HepG2 (cell line): ENCODE measurements at regions not wholly inside any gene's neighbourhood (a gene's known extent, or its start where the extent isn't known, plus 50 kb on each side); places are given as distances from the start of the nearest gene placed in this dataset.

ENCODE experiments used
- ATAC-seq: fragments of 200-7000 bp; cut with Tn5 transposase; 3 replicates; pipeline ENCODE4 v1.9.1; 2020; ENCODE audit warnings: mild to moderate bottlenecking, moderate library complexity
- BruUV-seq: library from RNA; stranded (reverse); fragments of 400-500 nt; replicated peaks from 2 replicates; lab custom pipeline; 2021; lab: Mats Ljungman, UMichigan
- CTCF ChIA-PET: fragments of 300-600 bp; formaldehyde crosslinking; extraction: SDS; loops from one replicate; lab custom pipeline; 2021; ENCODE audit warnings: low total read pairs, inconsistent platforms, low intra/inter-chr PET ratio; lab: Yijun Ruan, JAX
- POLR2A ChIA-PET: fragments of 350-600 bp; sonication (Branson Sonifier 250); formaldehyde crosslinking; loops from one replicate; lab custom pipeline; 2020; ENCODE audit warnings: antibody characterized with exemption, inconsistent platforms; lab: Yijun Ruan, JAX
- DNase-seq: peaks from one replicate; pipeline ENCODE4 v3.0.0-alpha.2; 2015; ENCODE audit warnings: low spot score
- FAIRE-seq: peaks from 3 replicates; lab custom pipeline; 2011; peaks lifted over from hg19 to GRCh38; lab: Jason Lieb, UNC
- H2AFZ ChIP-seq: one replicate; pipeline ENCODE4 v1.6.1; 2011; ENCODE audit warnings: low read length, inconsistent platforms
- H3K27ac ChIP-seq: fragments of 300-600 bp; 3 replicates; pipeline ENCODE4 v1.8.0; 2011; ENCODE audit warnings: mixed run types, mild to moderate bottlenecking, mixed read lengths, low read length, inconsistent platforms; ENCODE audit not compliant: insufficient read depth; ENCODE audit errors: extremely low read length
- H3K27me3 ChIP-seq, 2 experiments: fragments of 200-600 bp in 1 of 2; 2 replicates in 1 of 2; 3 replicates in 1 of 2; pipeline versions ENCODE4 v1.6.0 to v1.8.0; 2011; ENCODE audit warnings: low read length in 2 of 2, mild to moderate bottlenecking in 2 of 2, moderate library complexity in 2 of 2, inconsistent platforms in 1 of 2; ENCODE audit not compliant: insufficient read depth in 2 of 2, control insufficient read depth in 1 of 2
- H3K36me3 ChIP-seq, 2 experiments: fragments of 200-600 bp in 1 of 2; replicated peaks in 1 of 2; 2 replicates in 1 of 2; 3 replicates in 1 of 2; pipeline versions ENCODE4 v1.5.1 to v1.8.0; 2011; ENCODE audit warnings: low read length in 2 of 2, inconsistent platforms in 1 of 2; ENCODE audit not compliant: insufficient read depth in 2 of 2, control insufficient read depth in 1 of 2
- H3K4me1 ChIP-seq: 2 replicates; pipeline ENCODE4 v1.5.1; 2012; ENCODE audit warnings: low read length, inconsistent platforms; ENCODE audit not compliant: insufficient read depth
- H3K4me2 ChIP-seq: 2 replicates; pipeline ENCODE4 v1.6.0; 2011; ENCODE audit warnings: low read depth, low read length, inconsistent platforms
- H3K4me3 ChIP-seq, 3 experiments: fragments of 200-600 bp in 1 of 3; sonication (generic), shearing (Covaris generic) in 1 of 3; replicated peaks in 1 of 3; 2 replicates each; pipeline ENCODE4 v1.5.1; 2011 to 2016; ENCODE audit warnings: low read length in 3 of 3, inconsistent platforms in 2 of 3, low read depth in 2 of 3, mild to moderate bottlenecking in 2 of 3, control low read depth in 1 of 3, mixed read lengths in 1 of 3; ENCODE audit not compliant: insufficient read depth in 1 of 3
- H3K79me2 ChIP-seq: one replicate; pipeline ENCODE4 v1.6.1; 2011; ENCODE audit warnings: low read length, inconsistent platforms; ENCODE audit not compliant: insufficient read depth
- H3K9ac ChIP-seq: 2 replicates; pipeline ENCODE4 v1.6.0; 2011; ENCODE audit warnings: mild to moderate bottlenecking, low read depth, low read length, inconsistent platforms; ENCODE audit not compliant: insufficient read depth
- H3K9me3 ChIP-seq: 2 replicates; pipeline ENCODE4 v1.5.1; 2012; ENCODE audit warnings: mild to moderate bottlenecking, low read length
- H4K20me1 ChIP-seq: 2 replicates; pipeline ENCODE4 v1.6.0; 2011; ENCODE audit warnings: inconsistent platforms, mild to moderate bottlenecking, low read length, moderate library complexity; ENCODE audit not compliant: insufficient read depth
- CC2D1A ChIP-seq: sonication (generic); formaldehyde crosslinking; IDR thresholded peaks from 2 replicates; pipeline ENCODE4 v1.8.1; 2023; ENCODE audit warnings: mild to moderate bottlenecking, missing genetic modification reagents
- FLYWCH1 ChIP-seq: sonication (generic); formaldehyde crosslinking; IDR thresholded peaks from 2 replicates; pipeline ENCODE4 v1.8.1; 2023; ENCODE audit warnings: mild to moderate bottlenecking, missing genetic modification reagents
- FOXJ3 ChIP-seq: sonication (generic); formaldehyde crosslinking; IDR thresholded peaks from 2 replicates; pipeline ENCODE4 v1.4.0; 2020; ENCODE audit warnings: missing genetic modification reagents, mild to moderate bottlenecking, borderline replicate concordance
- GZF1 ChIP-seq: sonication (generic); formaldehyde crosslinking; IDR thresholded peaks from 2 replicates; pipeline ENCODE4 v1.5.1; 2020; ENCODE audit warnings: mild to moderate bottlenecking, missing genetic modification reagents
- HDAC6 ChIP-seq: fragments of 200-600 bp; sonication (generic); IDR thresholded peaks from 2 replicates; pipeline ENCODE4 v1.7.0; 2017; ENCODE audit warnings: mild to moderate bottlenecking, antibody characterized with exemption, low read length, low read depth
- HMGA1 ChIP-seq: sonication (generic); formaldehyde crosslinking; conservative IDR thresholded peaks from 2 replicates; pipeline ENCODE4 v1.4.0; 2020; ENCODE audit warnings: missing genetic modification reagents
- JUNB ChIP-seq: sonication (generic); formaldehyde crosslinking; IDR thresholded peaks from 2 replicates; pipeline ENCODE4 v1.8.0; 2022; ENCODE audit warnings: missing genetic modification reagents, mild to moderate bottlenecking, borderline replicate concordance
- LCORL ChIP-seq, 2 experiments: fragments of 450-650 bp in 1 of 2; sonication (generic) in 1 of 2; formaldehyde crosslinking in 1 of 2; IDR thresholded peaks; 2 replicates each; pipeline versions ENCODE4 v1.5.0 to v1.6.1; 2017 to 2020; ENCODE audit warnings: antibody characterized with exemption in 1 of 2, missing genetic modification reagents in 1 of 2
- SOX13 ChIP-seq, 3 experiments: fragments of 450-650 bp in 1 of 3; sonication (generic) in 1 of 3; formaldehyde crosslinking in 1 of 3; IDR thresholded peaks in 2 of 3; conservative IDR thresholded peaks in 1 of 3; 2 replicates each; pipeline versions ENCODE4 v1.5.0 to v1.6.1; 2016 to 2020; ENCODE audit warnings: antibody characterized with exemption in 1 of 3, mild to moderate bottlenecking in 1 of 3, missing compliant biosample characterization in 1 of 3, missing genetic modification reagents in 1 of 3, moderate library complexity in 1 of 3
- SRSF1 ChIP-seq: fragments of 200-400 bp; formaldehyde crosslinking; optimal IDR thresholded peaks from 2 replicates; pipeline ENCODE3; 2017; ENCODE audit warnings: mild to moderate bottlenecking, low read depth, low read length, moderate library complexity
- ZBTB38 ChIP-seq: sonication (generic); formaldehyde crosslinking; IDR thresholded peaks from 2 replicates; pipeline ENCODE4 v1.5.1; 2020; ENCODE audit warnings: mild to moderate bottlenecking, missing genetic modification reagents
- ZIK1 ChIP-seq: sonication (generic); formaldehyde crosslinking; IDR thresholded peaks from 2 replicates; pipeline ENCODE4 v1.5.0; 2020; ENCODE audit warnings: mild to moderate bottlenecking, low read depth, missing genetic modification reagents, borderline replicate concordance
- ZNF20 ChIP-seq: sonication (generic); formaldehyde crosslinking; IDR thresholded peaks from 2 replicates; pipeline ENCODE4 v1.4.0; 2020; ENCODE audit warnings: mild to moderate bottlenecking, moderate library complexity, missing genetic modification reagents
- ZNF33B ChIP-seq: sonication (generic); formaldehyde crosslinking; IDR thresholded peaks from 2 replicates; pipeline ENCODE4 v1.5.1; 2020; ENCODE audit warnings: mild to moderate bottlenecking, missing genetic modification reagents
- ZSCAN12 ChIP-seq: sonication (generic); formaldehyde crosslinking; IDR thresholded peaks from 2 replicates; pipeline ENCODE4 v1.9.0; 2021; ENCODE audit warnings: mild to moderate bottlenecking, missing genetic modification reagents
- WGBS: methylation state at CpG from one replicate; pipeline ENCODE4 v1.1.6; 2017; ENCODE audit warnings: low lambda C conversion rate; 5-methylcytosine and 5-hydroxymethylcytosine counted together
- in situ Hi-C: cut with HindIII; loops from 2 replicates; pipeline ENCODE4 v1.10.0; 2017; ENCODE audit warnings: low pct_unique_long_range_greater_than_20kb; ENCODE audit not compliant: extremely low pct_ligation_motif_present
- intact Hi-C: fragments of 100-400 bp; cut with micrococcal nuclease; formaldehyde crosslinking; loops from one replicate; pipeline ENCODE4 v1.10.0; 2022; ENCODE audit not compliant: unreplicated experiment
- TF ChIP-seq, protein P1 (sequence below): sonication (generic); formaldehyde crosslinking; IDR thresholded peaks from 2 replicates; pipeline ENCODE4 v1.9.0; 2021; ENCODE audit warnings: mild to moderate bottlenecking, missing genetic modification reagents
- TF ChIP-seq, protein P2 (sequence below), 2 experiments: fragments of 450-650 bp in 1 of 2; sonication (generic) in 1 of 2; formaldehyde crosslinking; IDR thresholded peaks; 2 replicates each; pipeline versions ENCODE4 v1.5.0 to v1.8.0; 2020 to 2022; ENCODE audit warnings: mild to moderate bottlenecking in 1 of 2, missing genetic modification reagents in 1 of 2

DNA sequence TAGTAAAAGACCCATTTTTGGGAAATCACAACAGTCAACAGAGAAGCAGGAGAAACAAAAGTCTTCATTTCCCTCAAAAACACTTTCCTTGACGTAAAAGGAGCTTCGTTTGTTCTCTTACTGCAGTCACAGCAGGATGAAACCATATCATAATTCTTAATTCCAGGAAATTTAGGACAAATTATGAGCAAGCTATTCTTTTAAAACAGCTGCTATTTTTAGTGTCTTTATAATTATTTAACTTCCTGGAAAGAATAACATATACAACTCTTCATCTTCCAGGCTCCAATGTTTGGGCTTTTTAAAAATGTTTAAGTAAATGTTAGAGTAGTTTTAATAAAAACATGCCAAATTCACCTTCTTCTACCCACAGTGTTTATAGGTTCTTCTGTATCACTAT, 563.5 kb downstream of the LTN1 start (continued):
- TF ChIP-seq SRSF1 (no peak), FOXJ3 (CRISPR knock-in tag) (no peak), ZNF20 (CRISPR knock-in tag) (no peak), JUNB (no peak)

DNA sequence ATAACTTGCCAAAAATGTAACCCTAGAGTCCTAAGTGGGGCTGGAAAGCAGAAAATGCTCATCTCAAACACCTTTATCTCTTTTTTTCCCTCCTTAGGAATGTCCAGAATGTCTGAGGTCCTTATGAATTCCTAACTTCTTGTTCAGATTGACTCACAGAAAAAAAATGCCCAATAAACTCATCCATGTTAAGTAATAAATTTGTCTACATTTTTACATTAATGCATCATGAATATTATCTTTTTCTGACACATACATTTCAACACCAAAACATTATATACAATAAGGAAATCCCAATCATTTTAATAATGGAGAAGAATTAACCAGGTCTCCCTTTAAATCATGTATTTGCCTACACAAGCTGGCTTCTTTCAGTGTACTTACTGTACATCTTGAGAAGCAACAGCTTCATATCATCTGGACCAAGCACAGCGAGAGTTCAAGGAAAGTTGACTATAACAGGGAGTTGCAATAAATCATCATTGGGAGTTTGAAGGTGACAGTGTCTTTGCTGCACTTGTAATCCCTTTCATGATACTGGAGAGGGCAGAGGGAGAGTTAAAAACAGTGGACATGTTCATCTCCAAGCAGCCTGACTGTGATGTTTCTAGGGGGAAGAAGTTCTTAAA, 565.2 kb downstream of the LTN1 start:
- in situ Hi-C loops (no loop called here), intact Hi-C loops (no loop called here)
- Histone ChIP-seq H3K79me2 (no peaks in the 10 kb centered on the region), H2AFZ (no peak overlapping the region), H3K9ac (no peak overlapping the region), H3K4me3 (no peak overlapping the region), H3K4me1 (no peaks in the 10 kb centered on the region), H3K27ac (no peak overlapping the region), H3K9me3 (peaks cover 88% of the 10 kb centered on the region), H3K27me3 (no peaks in the 10 kb centered on the region), H3K4me2 (no peak overlapping the region), H4K20me1 (no peaks in the 10 kb centered on the region), H3K36me3 (no peaks in the 10 kb centered on the region)
- FAIRE-seq (no peak), DNase-seq (no peak), ATAC-seq (no peak)
- POLR2A ChIA-PET, result no interaction called here
- 0% methylated on average over 1 of the region's 1 CpG for WGBS
- no TSS peak for BruUV-seq
- CTCF ChIA-PET, result no interaction called here
- TF ChIP-seq CC2D1A (CRISPR knock-in tag) (no peak), GZF1 (CRISPR knock-in tag) (no peak), ZSCAN12 (CRISPR knock-in tag) (no peak), ZIK1 (CRISPR knock-in tag) (no peak), HMGA1 (CRISPR knock-in tag) (no peak), HDAC6 (no peak), ZBTB38 (CRISPR knock-in tag) (no peak), FLYWCH1 (CRISPR knock-in tag) (no peak), ZNF33B (CRISPR knock-in tag) (no peak), LCORL (IDR thresholded peaks at IDR 0.05) (no peak), LCORL (CRISPR knock-in tag; IDR thresholded peaks at IDR 0.05) (no peak), SOX13 (IDR thresholded peaks at IDR 0.05) (no peak), SOX13 (CRISPR knock-in tag; conservative IDR thresholded peaks at IDR 0.05 in 1 of 2, IDR thresholded peaks at IDR 0.05 in 1 of 2) (no peak)
- TF ChIP-seq, protein P1, sequence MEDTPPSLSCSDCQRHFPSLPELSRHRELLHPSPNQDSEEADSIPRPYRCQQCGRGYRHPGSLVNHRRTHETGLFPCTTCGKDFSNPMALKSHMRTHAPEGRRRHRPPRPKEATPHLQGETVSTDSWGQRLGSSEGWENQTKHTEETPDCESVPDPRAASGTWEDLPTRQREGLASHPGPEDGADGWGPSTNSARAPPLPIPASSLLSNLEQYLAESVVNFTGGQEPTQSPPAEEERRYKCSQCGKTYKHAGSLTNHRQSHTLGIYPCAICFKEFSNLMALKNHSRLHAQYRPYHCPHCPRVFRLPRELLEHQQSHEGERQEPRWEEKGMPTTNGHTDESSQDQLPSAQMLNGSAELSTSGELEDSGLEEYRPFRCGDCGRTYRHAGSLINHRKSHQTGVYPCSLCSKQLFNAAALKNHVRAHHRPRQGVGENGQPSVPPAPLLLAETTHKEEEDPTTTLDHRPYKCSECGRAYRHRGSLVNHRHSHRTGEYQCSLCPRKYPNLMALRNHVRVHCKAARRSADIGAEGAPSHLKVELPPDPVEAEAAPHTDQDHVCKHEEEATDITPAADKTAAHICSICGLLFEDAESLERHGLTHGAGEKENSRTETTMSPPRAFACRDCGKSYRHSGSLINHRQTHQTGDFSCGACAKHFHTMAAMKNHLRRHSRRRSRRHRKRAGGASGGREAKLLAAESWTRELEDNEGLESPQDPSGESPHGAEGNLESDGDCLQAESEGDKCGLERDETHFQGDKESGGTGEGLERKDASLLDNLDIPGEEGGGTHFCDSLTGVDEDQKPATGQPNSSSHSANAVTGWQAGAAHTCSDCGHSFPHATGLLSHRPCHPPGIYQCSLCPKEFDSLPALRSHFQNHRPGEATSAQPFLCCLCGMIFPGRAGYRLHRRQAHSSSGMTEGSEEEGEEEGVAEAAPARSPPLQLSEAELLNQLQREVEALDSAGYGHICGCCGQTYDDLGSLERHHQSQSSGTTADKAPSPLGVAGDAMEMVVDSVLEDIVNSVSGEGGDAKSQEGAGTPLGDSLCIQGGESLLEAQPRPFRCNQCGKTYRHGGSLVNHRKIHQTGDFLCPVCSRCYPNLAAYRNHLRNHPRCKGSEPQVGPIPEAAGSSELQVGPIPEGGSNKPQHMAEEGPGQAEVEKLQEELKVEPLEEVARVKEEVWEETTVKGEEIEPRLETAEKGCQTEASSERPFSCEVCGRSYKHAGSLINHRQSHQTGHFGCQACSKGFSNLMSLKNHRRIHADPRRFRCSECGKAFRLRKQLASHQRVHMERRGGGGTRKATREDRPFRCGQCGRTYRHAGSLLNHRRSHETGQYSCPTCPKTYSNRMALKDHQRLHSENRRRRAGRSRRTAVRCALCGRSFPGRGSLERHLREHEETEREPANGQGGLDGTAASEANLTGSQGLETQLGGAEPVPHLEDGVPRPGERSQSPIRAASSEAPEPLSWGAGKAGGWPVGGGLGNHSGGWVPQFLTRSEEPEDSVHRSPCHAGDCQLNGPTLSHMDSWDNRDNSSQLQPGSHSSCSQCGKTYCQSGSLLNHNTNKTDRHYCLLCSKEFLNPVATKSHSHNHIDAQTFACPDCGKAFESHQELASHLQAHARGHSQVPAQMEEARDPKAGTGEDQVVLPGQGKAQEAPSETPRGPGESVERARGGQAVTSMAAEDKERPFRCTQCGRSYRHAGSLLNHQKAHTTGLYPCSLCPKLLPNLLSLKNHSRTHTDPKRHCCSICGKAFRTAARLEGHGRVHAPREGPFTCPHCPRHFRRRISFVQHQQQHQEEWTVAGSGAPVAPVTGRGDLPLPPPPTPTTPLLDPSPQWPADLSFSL, result no peak
- TF ChIP-seq, protein P2, sequence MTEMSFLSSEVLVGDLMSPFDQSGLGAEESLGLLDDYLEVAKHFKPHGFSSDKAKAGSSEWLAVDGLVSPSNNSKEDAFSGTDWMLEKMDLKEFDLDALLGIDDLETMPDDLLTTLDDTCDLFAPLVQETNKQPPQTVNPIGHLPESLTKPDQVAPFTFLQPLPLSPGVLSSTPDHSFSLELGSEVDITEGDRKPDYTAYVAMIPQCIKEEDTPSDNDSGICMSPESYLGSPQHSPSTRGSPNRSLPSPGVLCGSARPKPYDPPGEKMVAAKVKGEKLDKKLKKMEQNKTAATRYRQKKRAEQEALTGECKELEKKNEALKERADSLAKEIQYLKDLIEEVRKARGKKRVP (CRISPR knock-in tag; IDR thresholded peaks at IDR 0.05), result no peak
